ENCODE measurements at regions not wholly inside any gene's neighbourhood (a gene's known extent, or its start where the extent isn't known, plus 50 kb on each side); places are given as distances from the start of the nearest gene placed in this dataset.

- no peaks in the 10 kb centered on the region for H3K79me2 ChIP-seq (ENCODE audit: insufficient read depth, low read length)
- no peaks in the 10 kb centered on the region for H3K36me3 ChIP-seq (ENCODE audit: control insufficient read depth in 1 of 2, insufficient read depth in 2 of 2, low read length in 2 of 2)
- no peak overlapping the region for H3K4me3 ChIP-seq (replicated peaks in 1 of 2; ENCODE audit: low read depth in 1 of 2, low read length in 2 of 2)
- no peaks in the 10 kb centered on the region for H3K4me1 ChIP-seq (ENCODE audit: control insufficient read depth in 1 of 2, insufficient read depth in 2 of 2, low read length in 2 of 2)
- no peak overlapping the region for H3K9ac ChIP-seq (ENCODE audit: low read length)
- no peak overlapping the region for H3K4me2 ChIP-seq (ENCODE audit: low read length)
- ChIA-PET RAD21 (ENCODE audit: low non-redundant PET in 1 of 2, low total read pairs in 2 of 2, uncharacterized antibody in 2 of 2, unreplicated experiment in 2 of 2) (no interaction called here), CTCF (no interaction called here), POLR2A (no interaction called here)
- no peaks in the 10 kb centered on the region for H3K9me3 ChIP-seq (ENCODE audit: control insufficient read depth in 1 of 2, insufficient read depth in 1 of 2, low read depth in 1 of 2, low read length in 2 of 2)
- DNase-seq (ENCODE audit: low read depth, low spot score) = no peak
- no TSS peak for BruUV-seq (replicated peaks)
- TF ChIP-seq JUND (IDR thresholded peaks at IDR 0.05) (no peak), RAD21 (IDR thresholded peaks at IDR 0.05; ENCODE audit: low read depth) (no peak), CEBPB (IDR thresholded peaks at IDR 0.05; ENCODE audit: low read depth) (no peak), ELF1 (IDR thresholded peaks at IDR 0.05; ENCODE audit: borderline replicate concordance, low read depth) (no peak), REST (IDR thresholded peaks at IDR 0.05; ENCODE audit: low read depth) (no peak), FOSL1 (IDR thresholded peaks at IDR 0.05; ENCODE audit: low read depth) (no peak), POLR2AphosphoS5 (IDR thresholded peaks at IDR 0.05; ENCODE audit: low read depth, low read length) (no peak), CBX3 (IDR thresholded peaks at IDR 0.05; ENCODE audit: low read depth) (no peak), CTCF (IDR thresholded peaks at IDR 0.05 in 2 of 3, conservative IDR thresholded peaks at IDR 0.05 in 1 of 3; ENCODE audit: borderline replicate concordance in 1 of 3, insufficient read depth in 1 of 3, low read depth in 2 of 3, low read length in 2 of 3) (no peak), YY1 (IDR thresholded peaks at IDR 0.05; ENCODE audit: extremely low read depth, insufficient replicate concordance, low read depth, low read length) (no peak), POLR2A (IDR thresholded peaks at IDR 0.05; ENCODE audit: borderline replicate concordance, extremely low read depth, insufficient read depth, insufficient read length) (no peak), SRF (IDR thresholded peaks at IDR 0.05; ENCODE audit: low read depth) (no peak), EGR1 (IDR thresholded peaks at IDR 0.05; ENCODE audit: low read depth) (no peak), EZH2phosphoT487 (IDR thresholded peaks at IDR 0.05; ENCODE audit: borderline replicate concordance) (no peak)
- no peaks in the 10 kb centered on the region; the same call in none of the 2 replicates for H3K27me3 ChIP-seq (ENCODE audit: insufficient read depth, low read length)
- no peak overlapping the region for H3K27ac ChIP-seq (ENCODE audit: low read depth, low read length)
- intact Hi-C loops (cut with micrococcal nuclease) = no loop called here
- no peaks in the 10 kb centered on the region for H3K9me2 ChIP-seq (ENCODE audit: insufficient read depth)
- no peak for ATAC-seq
- no peak overlapping the region for H2AFZ ChIP-seq (ENCODE audit: low read depth, low read length, poor library complexity, severe bottlenecking)
- H4K20me1 ChIP-seq (ENCODE audit: insufficient read depth) = no peaks in the 10 kb centered on the region
These were observed 488.7 kb upstream of the ID2 start for GRCh38 chr2:8193146-8193545.
